ENCODE measurements at regions not wholly inside any gene's neighbourhood (a gene's known extent, or its start where the extent isn't known, plus 50 kb on each side); places are given as distances from the start of the nearest gene placed in this dataset.

DNA sequence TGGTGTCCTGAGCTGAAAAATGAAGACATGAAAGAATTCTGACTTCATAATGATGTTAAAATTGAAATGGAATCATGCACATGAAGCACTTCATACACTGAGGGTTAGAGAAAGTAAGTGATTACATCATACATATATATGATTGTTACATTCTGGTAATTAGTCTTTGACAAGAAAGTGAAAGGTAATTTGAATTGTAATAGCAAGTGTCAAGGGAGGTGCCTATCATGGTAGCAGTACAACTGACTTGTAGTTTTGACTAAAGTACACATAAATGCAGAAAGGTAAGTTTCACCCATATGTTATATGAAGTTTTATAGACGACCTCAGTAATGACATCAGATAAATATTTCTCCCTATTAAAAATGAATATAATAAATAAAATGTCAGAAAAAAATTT, 1325.0 kb upstream of the GOT2 start:
- H3K4me3 ChIP-seq (ENCODE audit: insufficient read depth, low read depth, low read length) = no peak overlapping the region
- no peaks in the 10 kb centered on the region for H3K36me3 ChIP-seq (ENCODE audit: control insufficient read depth, insufficient read depth, low read length)
- H3K4me1 ChIP-seq (ENCODE audit: control insufficient read depth, insufficient read depth, low read length) = no peaks in the 10 kb centered on the region
- H3K27ac ChIP-seq (ENCODE audit: insufficient read depth, low read depth, low read length, poor library complexity, severe bottlenecking) = no peak overlapping the region
- H3K9me3 ChIP-seq (ENCODE audit: control insufficient read depth, low read length) = no peaks in the 10 kb centered on the region
- no peaks in the 10 kb centered on the region for H3K27me3 ChIP-seq (ENCODE audit: control insufficient read depth, insufficient read depth, low read length, poor library complexity, severe bottlenecking)
- no CpG with 5 or more reads among the region's 1 CpG for WGBS, 2 experiments

DNA sequence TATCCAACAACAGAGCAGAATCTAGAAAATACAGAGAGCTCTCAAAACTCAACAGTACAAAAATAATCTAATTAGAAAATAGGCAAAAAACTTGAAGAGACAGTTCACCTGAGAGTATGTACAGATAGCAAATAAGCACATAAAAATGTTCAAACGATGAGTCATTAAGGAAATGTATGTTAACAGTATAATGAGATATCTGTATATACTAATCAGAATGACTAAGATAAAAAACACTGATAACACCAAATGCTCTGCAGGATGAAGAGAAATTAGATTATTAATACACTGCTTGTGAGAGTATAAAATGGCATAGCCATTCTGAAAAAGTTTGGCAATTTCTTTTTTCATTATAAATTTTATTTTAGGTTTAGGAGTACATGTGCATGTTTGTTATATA, 1307.6 kb upstream of the GOT2 start:
- H3K27ac ChIP-seq (ENCODE audit: insufficient read depth, low read depth, low read length, poor library complexity, severe bottlenecking) = no peak overlapping the region
- H3K4me1 ChIP-seq (ENCODE audit: control insufficient read depth, insufficient read depth, low read length) = no peaks in the 10 kb centered on the region
- no CpG with 5 or more reads among the region's 1 CpG for WGBS, 2 experiments
- H3K9me3 ChIP-seq (ENCODE audit: control insufficient read depth, low read length) = no peaks in the 10 kb centered on the region
- no peaks in the 10 kb centered on the region for H3K36me3 ChIP-seq (ENCODE audit: control insufficient read depth, insufficient read depth, low read length)
- H3K27me3 ChIP-seq (ENCODE audit: control insufficient read depth, insufficient read depth, low read length, poor library complexity, severe bottlenecking) = no peaks in the 10 kb centered on the region
- H3K4me3 ChIP-seq (ENCODE audit: insufficient read depth, low read depth, low read length) = no peak overlapping the region

DNA sequence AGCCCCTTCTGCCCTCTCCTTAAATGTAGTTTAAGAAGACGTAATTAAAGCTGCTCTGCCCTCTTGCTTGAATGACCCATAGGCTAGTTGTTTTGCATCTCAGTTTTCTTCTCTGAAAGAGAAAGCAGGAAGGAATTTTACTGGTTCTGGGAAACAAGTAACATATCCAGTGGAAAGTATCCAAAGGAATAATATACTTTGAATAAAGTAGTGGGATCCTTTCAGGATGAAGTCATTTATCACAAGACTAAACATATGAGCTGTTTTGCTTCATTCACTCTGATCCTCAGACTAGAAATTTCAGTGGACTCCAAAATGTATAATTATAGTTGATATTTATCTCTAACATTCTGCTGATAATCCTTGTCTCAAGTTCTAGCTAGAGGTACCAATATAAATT, 1297.6 kb upstream of the GOT2 start:
- no peaks in the 10 kb centered on the region for H3K4me1 ChIP-seq (ENCODE audit: control insufficient read depth, insufficient read depth, low read length)
- 90 to 100% methylated on average over 1 of the region's 1 CpG for WGBS, 2 experiments
- no peak overlapping the region for H3K4me3 ChIP-seq (ENCODE audit: insufficient read depth, low read depth, low read length)
- no peaks in the 10 kb centered on the region for H3K9me3 ChIP-seq (ENCODE audit: control insufficient read depth, low read length)
- H3K27ac ChIP-seq (ENCODE audit: insufficient read depth, low read depth, low read length, poor library complexity, severe bottlenecking) = no peak overlapping the region
- no peaks in the 10 kb centered on the region for H3K36me3 ChIP-seq (ENCODE audit: control insufficient read depth, insufficient read depth, low read length)
- no peaks in the 10 kb centered on the region for H3K27me3 ChIP-seq (ENCODE audit: control insufficient read depth, insufficient read depth, low read length, poor library complexity, severe bottlenecking)

DNA sequence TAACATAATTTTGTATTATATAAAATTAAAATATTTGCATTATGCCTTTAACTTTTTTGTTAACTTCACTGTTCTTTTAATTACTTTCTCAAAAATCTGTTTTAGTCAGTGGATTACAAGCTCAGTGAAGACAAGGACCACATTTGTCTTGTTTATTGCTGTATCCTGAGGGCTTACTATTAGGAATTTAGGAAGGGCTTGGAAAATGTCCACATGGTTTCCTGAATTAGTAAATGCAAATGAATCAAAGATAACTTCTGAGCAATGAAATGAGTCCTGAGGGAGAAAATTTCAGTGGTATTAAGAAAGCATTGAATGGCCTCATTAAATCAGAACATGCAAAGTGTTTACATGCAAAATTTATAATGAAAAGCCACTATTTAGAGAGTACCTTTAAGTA, 1293.2 kb upstream of the GOT2 start:
- no peaks in the 10 kb centered on the region for H3K27me3 ChIP-seq (ENCODE audit: control insufficient read depth, insufficient read depth, low read length, poor library complexity, severe bottlenecking)
- H3K4me3 ChIP-seq (ENCODE audit: insufficient read depth, low read depth, low read length) = no peak overlapping the region
- no peak overlapping the region for H3K27ac ChIP-seq (ENCODE audit: insufficient read depth, low read depth, low read length, poor library complexity, severe bottlenecking)

DNA sequence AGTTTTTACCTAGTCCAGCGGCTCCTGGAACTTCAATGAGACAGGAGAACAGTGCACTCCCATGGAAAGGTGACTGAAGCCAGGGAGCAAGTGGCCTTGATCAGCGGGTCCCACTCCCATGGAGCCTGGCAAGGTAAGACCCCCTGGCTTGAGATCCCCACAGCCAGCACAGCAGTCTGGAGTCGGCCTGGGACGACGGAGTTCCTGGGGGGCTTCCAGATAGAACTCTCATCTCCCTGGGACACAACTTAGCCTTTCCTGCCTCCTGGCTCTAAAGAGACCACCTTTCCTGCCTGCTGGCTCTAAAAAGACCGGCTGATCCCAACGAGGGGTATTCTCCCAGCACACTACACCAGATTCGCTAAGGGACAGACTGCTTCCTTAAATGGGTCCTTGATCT, 1279.0 kb upstream of the GOT2 start:
- Histone ChIP-seq H3K4me3 (ENCODE audit: insufficient read depth, low read depth, low read length) (no peak overlapping the region), H3K9me3 (ENCODE audit: control insufficient read depth, low read length) (no peaks in the 10 kb centered on the region), H3K27me3 (ENCODE audit: control insufficient read depth, insufficient read depth, low read length, poor library complexity, severe bottlenecking) (no peaks in the 10 kb centered on the region), H3K36me3 (ENCODE audit: control insufficient read depth, insufficient read depth, low read length) (no peaks in the 10 kb centered on the region), H3K4me1 (ENCODE audit: control insufficient read depth, insufficient read depth, low read length) (no peaks in the 10 kb centered on the region), H3K27ac (ENCODE audit: insufficient read depth, low read depth, low read length, poor library complexity, severe bottlenecking) (no peak overlapping the region)
- 86 to 92% methylated on average over 8 of the region's 8 CpGs for WGBS, 2 experiments

More for the DNA sequence above, 1293.2 kb upstream of the GOT2 start:
- H3K4me1 ChIP-seq (ENCODE audit: control insufficient read depth, insufficient read depth, low read length) = no peaks in the 10 kb centered on the region
- H3K9me3 ChIP-seq (ENCODE audit: control insufficient read depth, low read length) = no peaks in the 10 kb centered on the region
- no peaks in the 10 kb centered on the region for H3K36me3 ChIP-seq (ENCODE audit: control insufficient read depth, insufficient read depth, low read length)

DNA sequence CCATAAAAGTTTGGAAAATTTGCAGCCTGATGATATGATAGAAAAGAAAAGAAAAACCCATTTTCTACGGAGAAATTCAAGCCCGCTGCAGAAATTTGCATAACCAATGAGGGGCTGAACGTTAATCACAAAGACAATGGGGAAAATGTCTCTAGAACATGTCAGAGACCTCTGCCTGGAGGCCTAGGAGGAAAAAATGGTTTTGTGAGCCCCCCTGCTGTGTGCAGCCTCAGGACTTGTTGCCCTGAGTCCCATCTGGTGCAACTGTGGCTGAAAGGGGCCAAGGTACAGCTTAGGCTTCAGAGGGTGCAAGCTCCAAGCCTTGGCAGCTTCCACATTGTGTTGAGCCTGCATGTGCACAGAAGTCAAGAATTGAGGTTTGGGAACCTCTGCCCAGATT, 1267.4 kb upstream of the GOT2 start:
- Histone ChIP-seq H3K4me3 (ENCODE audit: insufficient read depth, low read depth, low read length) (no peak overlapping the region), H3K9me3 (ENCODE audit: control insufficient read depth, low read length) (no peaks in the 10 kb centered on the region), H3K27me3 (ENCODE audit: control insufficient read depth, insufficient read depth, low read length, poor library complexity, severe bottlenecking) (no peaks in the 10 kb centered on the region), H3K36me3 (ENCODE audit: control insufficient read depth, insufficient read depth, low read length) (no peaks in the 10 kb centered on the region), H3K4me1 (ENCODE audit: control insufficient read depth, insufficient read depth, low read length) (no peaks in the 10 kb centered on the region), H3K27ac (ENCODE audit: insufficient read depth, low read depth, low read length, poor library complexity, severe bottlenecking) (no peak overlapping the region)
- 62 to 63% methylated on average over 3 of the region's 3 CpGs for WGBS, 2 experiments

DNA sequence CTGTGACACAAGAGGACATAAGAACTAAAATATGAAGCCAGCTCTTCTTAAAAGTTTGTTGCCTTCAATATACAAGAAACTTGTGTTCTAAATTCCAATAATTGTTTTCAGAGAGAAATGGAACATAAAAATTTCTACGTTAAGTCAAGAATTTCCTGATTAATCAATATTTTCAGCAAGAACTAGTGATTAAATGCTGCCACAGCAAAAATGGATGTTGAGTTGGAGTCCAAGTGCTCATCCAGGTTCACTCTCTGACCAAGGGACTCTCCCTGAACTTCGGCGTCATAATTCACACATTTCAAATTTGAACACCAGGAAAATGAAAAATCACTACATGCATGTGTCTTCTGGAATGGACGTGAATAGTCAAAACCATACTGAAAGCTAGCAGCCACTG, 1263.6 kb upstream of the GOT2 start:
- WGBS, 2 experiments = 93 to 94% methylated on average over 3 to 4 of the region's 4 CpGs
- H3K9me3 ChIP-seq (ENCODE audit: control insufficient read depth, low read length) = no peaks in the 10 kb centered on the region
- no peaks in the 10 kb centered on the region for H3K36me3 ChIP-seq (ENCODE audit: control insufficient read depth, insufficient read depth, low read length)
- H3K27ac ChIP-seq (ENCODE audit: insufficient read depth, low read depth, low read length, poor library complexity, severe bottlenecking) = no peak overlapping the region
- H3K27me3 ChIP-seq (ENCODE audit: control insufficient read depth, insufficient read depth, low read length, poor library complexity, severe bottlenecking) = no peaks in the 10 kb centered on the region
- H3K4me1 ChIP-seq (ENCODE audit: control insufficient read depth, insufficient read depth, low read length) = no peaks in the 10 kb centered on the region
- no peak overlapping the region for H3K4me3 ChIP-seq (ENCODE audit: insufficient read depth, low read depth, low read length)

DNA sequence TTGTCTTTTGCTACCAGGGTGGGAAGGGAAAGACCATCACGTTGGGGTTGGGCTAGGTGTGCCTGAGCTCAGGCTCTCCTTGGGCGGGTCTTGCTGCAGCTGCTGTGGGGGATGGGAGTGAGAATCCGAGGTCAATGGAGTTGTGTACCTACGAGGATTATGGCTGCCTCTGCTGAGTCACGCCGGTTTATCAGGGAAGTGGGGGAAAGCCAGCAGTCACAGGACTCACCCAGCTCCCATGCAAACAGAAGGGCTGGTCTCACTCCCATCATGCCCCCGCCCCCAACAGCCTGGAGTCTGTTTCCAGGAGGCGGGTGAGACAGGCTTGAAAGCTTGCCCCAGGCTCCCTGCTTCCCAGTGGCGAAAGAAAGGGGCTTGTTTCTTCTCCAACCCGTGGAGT, 1259.0 kb upstream of the GOT2 start:
- WGBS, 2 experiments = 80 to 81% methylated on average over 10 of the region's 10 CpGs
- Histone ChIP-seq H3K9me3 (ENCODE audit: control insufficient read depth, low read length) (no peaks in the 10 kb centered on the region), H3K27me3 (ENCODE audit: control insufficient read depth, insufficient read depth, low read length, poor library complexity, severe bottlenecking) (no peaks in the 10 kb centered on the region), H3K4me3 (ENCODE audit: insufficient read depth, low read depth, low read length) (no peak overlapping the region), H3K27ac (ENCODE audit: insufficient read depth, low read depth, low read length, poor library complexity, severe bottlenecking) (no peak overlapping the region), H3K4me1 (ENCODE audit: control insufficient read depth, insufficient read depth, low read length) (no peaks in the 10 kb centered on the region), H3K36me3 (ENCODE audit: control insufficient read depth, insufficient read depth, low read length) (no peaks in the 10 kb centered on the region)

DNA sequence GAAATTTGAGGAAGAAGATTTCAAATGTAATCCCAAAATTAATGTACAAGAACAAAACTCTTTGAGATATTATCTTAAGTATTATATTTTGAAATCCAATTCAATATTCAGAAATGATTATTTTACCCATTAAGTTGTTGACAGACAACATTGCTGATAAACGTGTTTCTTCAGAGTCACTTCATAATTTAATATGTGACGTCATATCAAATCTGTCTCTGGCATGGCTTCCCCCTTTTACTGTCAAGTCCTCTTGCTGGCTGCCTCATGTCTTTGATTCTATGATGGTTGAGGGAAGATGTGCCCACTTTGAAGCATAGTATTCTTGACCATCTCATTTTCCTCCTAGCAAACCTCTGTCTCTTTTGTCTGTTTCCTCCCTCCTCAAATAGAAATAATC, 1257.1 kb upstream of the GOT2 start:
- H3K36me3 ChIP-seq (ENCODE audit: control insufficient read depth, insufficient read depth, low read length) = no peaks in the 10 kb centered on the region
- H3K27me3 ChIP-seq (ENCODE audit: control insufficient read depth, insufficient read depth, low read length, poor library complexity, severe bottlenecking) = no peaks in the 10 kb centered on the region
- H3K4me1 ChIP-seq (ENCODE audit: control insufficient read depth, insufficient read depth, low read length) = no peaks in the 10 kb centered on the region
- 91 to 100% methylated on average over 2 of the region's 2 CpGs for WGBS, 2 experiments
- no peak overlapping the region for H3K4me3 ChIP-seq (ENCODE audit: insufficient read depth, low read depth, low read length)
- no peak overlapping the region for H3K27ac ChIP-seq (ENCODE audit: insufficient read depth, low read depth, low read length, poor library complexity, severe bottlenecking)
- no peaks in the 10 kb centered on the region for H3K9me3 ChIP-seq (ENCODE audit: control insufficient read depth, low read length)

DNA sequence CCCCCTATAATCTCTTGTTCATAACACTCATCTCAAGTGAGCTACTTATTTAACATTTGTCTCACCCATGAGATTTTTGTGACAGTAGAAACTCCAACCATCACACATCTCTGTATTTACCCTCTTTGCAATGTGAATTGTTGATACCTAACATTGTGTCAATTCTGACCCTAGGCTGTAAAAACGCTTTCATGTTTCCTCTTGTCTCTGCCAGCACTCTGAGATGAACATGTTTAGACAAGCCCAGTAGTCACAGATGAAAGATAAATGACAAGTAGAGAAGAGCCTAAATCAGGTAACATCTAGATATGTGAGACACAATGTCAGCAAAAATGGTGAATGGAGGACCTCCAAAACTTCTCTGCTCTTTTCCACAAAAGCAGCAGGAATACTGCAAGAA, 1254.5 kb upstream of the GOT2 start:
- Histone ChIP-seq H3K27me3 (ENCODE audit: control insufficient read depth, insufficient read depth, low read length, poor library complexity, severe bottlenecking) (no peaks in the 10 kb centered on the region), H3K36me3 (ENCODE audit: control insufficient read depth, insufficient read depth, low read length) (no peaks in the 10 kb centered on the region), H3K4me3 (ENCODE audit: insufficient read depth, low read depth, low read length) (no peak overlapping the region), H3K27ac (ENCODE audit: insufficient read depth, low read depth, low read length, poor library complexity, severe bottlenecking) (no peak overlapping the region), H3K9me3 (ENCODE audit: control insufficient read depth, low read length) (no peaks in the 10 kb centered on the region), H3K4me1 (ENCODE audit: control insufficient read depth, insufficient read depth, low read length) (no peaks in the 10 kb centered on the region)
- WGBS, 2 experiments = 100% methylated on average over 1 of the region's 1 CpG

DNA sequence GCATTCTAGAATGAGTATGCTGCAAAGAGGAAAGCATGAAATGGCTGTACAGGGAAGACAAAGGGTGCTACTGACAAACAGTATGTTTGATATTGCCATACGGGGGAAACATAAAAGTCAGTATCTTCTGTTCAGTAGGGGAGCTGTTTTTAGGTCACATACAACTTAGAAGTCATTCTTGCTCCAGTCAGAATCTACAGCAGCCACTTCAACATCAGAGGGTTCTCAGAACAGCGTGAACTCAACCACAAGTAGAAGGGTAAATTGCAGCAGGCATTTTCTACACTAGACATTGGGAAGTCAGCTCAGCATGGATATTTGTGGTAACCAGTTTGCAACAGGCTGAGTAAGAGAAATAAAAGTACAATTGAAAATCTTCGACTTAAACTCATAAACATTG, 1241.8 kb upstream of the GOT2 start:
- no peak overlapping the region for H3K4me3 ChIP-seq (ENCODE audit: insufficient read depth, low read depth, low read length)
- 97 to 100% methylated on average over 2 to 3 of the region's 3 CpGs for WGBS, 2 experiments
- no peaks in the 10 kb centered on the region for H3K4me1 ChIP-seq (ENCODE audit: control insufficient read depth, insufficient read depth, low read length)
- no peak overlapping the region for H3K27ac ChIP-seq (ENCODE audit: insufficient read depth, low read depth, low read length, poor library complexity, severe bottlenecking)
- no peaks in the 10 kb centered on the region for H3K27me3 ChIP-seq (ENCODE audit: control insufficient read depth, insufficient read depth, low read length, poor library complexity, severe bottlenecking)
- no peaks in the 10 kb centered on the region for H3K9me3 ChIP-seq (ENCODE audit: control insufficient read depth, low read length)
- H3K36me3 ChIP-seq (ENCODE audit: control insufficient read depth, insufficient read depth, low read length) = no peaks in the 10 kb centered on the region
